GM18951 (cell line): ENCODE measurements at regions not wholly inside any gene's neighbourhood (a gene's known extent, or its start where the extent isn't known, plus 50 kb on each side); places are given as distances from the start of the nearest gene placed in this dataset.

ENCODE experiments used
- POLR2A ChIP-seq: IDR thresholded peaks from 4 replicates; pipeline ENCODE4 v1.6.1; 2011; ENCODE audit warnings: mild to moderate bottlenecking; ENCODE audit not compliant: insufficient read length, insufficient read depth; ENCODE audit errors: extremely low read depth
- in situ Hi-C: fragments of 300-500 bp; cut with MboI; formaldehyde crosslinking; loops from one replicate; pipeline ENCODE4 v1.12.0; 2022; ENCODE audit warnings: low sequenced_read_pairs, mixed read lengths, inconsistent platforms; ENCODE audit not compliant: unreplicated experiment

- in situ Hi-C loops: no loop called here
- TF ChIP-seq POLR2A: no peak
Observed at GRCh38 chr11:112903340-112903739, 57.9 kb upstream of the NCAM1 start.

GRCh38 chr11:112911124-112911523 is 50.1 kb upstream of the NCAM1 start:
- in situ Hi-C loops: no loop called here

More at GRCh38 chr11:112911124-112911523, 50.1 kb upstream of the NCAM1 start:
- no peak for TF ChIP-seq POLR2A
